GM18858 (cell line): ENCODE measurements at regions not wholly inside any gene's neighbourhood (a gene's known extent, or its start where the extent isn't known, plus 50 kb on each side); places are given as distances from the start of the nearest gene placed in this dataset.

ENCODE experiments used
- ATAC-seq: cut with Tn5 transposase; IDR thresholded peaks from one replicate; pipeline ENCODE4 v1.9.1; 2021; ENCODE audit not compliant: unreplicated experiment

- ATAC-seq: no peak
These were observed 73.9 kb upstream of the TAF9B start for GRCh38 chrX:78213331-78213730.

DNA sequence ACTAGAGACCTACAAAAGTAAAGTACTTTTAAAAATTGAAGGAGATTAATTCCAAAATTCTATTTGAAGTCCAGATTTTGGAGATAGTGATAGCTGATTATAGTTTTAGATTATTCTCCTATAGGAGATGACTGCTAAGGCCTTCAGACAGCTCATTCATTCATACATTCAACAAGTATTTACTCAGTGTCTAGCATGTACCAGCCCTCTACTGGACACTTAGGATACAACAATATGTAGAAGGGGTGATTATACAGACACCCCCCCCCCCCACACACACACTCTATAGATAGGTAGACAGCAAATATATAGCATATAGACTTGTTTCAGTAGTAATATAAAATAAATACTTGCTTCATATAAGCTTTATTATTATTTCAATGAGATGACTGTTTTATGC is 60.4 kb upstream of the TAF9B start:
- peak; percentile 78 for ATAC-seq
